Effector CD4-positive, alpha-beta T cell (primary cell): ENCODE measurements at regions not wholly inside any gene's neighbourhood (a gene's known extent, or its start where the extent isn't known, plus 50 kb on each side); places are given as distances from the start of the nearest gene placed in this dataset.

Experiments used
- DNase-seq: peaks from one replicate; pipeline ENCODE4 v3.0.0-alpha.2; 2020

DNA sequence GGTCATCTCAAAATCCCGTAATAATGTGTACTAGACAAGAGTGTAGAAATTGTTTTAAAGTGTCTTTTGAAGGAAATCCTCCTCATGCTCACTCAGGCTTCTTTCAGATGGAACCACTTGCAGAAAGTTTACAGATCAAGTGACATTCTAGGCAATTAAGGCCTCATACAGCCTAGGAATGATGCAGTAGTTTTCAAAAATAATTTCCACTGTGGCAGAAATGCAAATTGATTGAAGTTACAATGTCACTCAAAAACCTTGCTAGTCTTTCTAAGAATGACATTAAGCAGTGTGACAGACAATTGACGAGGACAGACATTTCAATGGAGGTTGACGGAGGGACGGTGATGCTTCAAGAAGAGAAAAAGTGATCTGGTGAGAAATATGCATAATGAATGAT lies 53.5 kb upstream of the CDH8 start:
- no peak for DNase-seq

DNA sequence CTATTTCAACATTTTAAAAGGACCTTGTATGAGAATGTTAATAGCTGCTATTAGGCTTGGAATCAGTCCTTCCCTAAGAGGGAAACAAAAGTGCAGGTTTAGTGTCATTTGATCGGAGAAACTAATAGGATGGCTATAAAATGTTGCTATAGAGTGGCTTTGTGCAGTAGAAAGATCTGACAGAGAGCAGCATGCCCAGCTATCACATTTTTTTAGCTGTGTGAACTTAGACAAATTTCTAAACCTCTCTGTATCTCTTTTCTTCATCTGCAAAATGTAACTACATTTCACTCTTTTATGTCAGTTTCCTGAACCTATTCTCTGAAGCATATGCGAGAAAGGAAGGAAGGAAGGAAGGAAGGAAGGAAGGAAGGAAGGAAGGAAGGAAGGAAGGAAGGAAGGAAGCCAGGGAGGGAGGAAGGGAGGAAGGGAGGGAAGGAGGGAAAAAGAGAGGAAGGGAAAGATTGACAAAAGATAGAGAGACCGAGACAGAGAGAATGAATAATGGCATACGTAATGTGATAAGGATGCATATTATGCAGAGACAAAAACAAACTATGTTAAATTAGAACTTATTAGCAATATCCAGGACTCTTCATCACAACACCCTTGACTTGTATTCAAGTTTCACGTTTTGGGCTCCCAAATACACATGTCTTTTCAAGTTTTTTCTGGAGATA lies 52.6 kb upstream of the CDH8 start:
- no peak for DNase-seq
